H1 (cell line): ENCODE measurements at regions not wholly inside any gene's neighbourhood (a gene's known extent, or its start where the extent isn't known, plus 50 kb on each side); places are given as distances from the start of the nearest gene placed in this dataset.

Experiments
- CTCF ChIA-PET: fragments of 300-600 bp; sonication (Branson Sonifier 250); formaldehyde crosslinking; loops from one replicate; lab custom pipeline; 2021; ENCODE audit not compliant: partially characterized antibody; lab: Charles Lee
- POLR2A ChIA-PET: fragments of 300-600 bp; sonication (Branson Sonifier 250); formaldehyde crosslinking; loops from one replicate; lab custom pipeline; 2021; ENCODE audit warnings: inconsistent platforms; ENCODE audit not compliant: partially characterized antibody; lab: Charles Lee
- DNase-seq, 2 experiments: peaks; one replicate each; pipeline versions ENCODE4 v3.0.0 to v3.0.0-alpha.2; 2010 to 2022; ENCODE audit warnings: low spot score in 2 of 2, low read depth in 1 of 2, mixed read lengths in 1 of 2
- FAIRE-seq: peaks from 2 replicates; lab custom pipeline; 2011; peaks lifted over from hg19 to GRCh38; lab: Jason Lieb, UNC
- H2AFZ ChIP-seq: 2 replicates; pipeline ENCODE4 v1.8.1; 2012; ENCODE audit warnings: low read length, inconsistent platforms
- H2AK5ac ChIP-seq: 2 replicates; pipeline ENCODE4 v1.6.1; 2013; ENCODE audit warnings: low read depth, low read length
- H2BK120ac ChIP-seq: replicated peaks from 2 replicates; pipeline ENCODE3; 2013; ENCODE audit warnings: low read depth, low read length, inconsistent platforms
- H2BK12ac ChIP-seq: 2 replicates; pipeline ENCODE4 v1.6.1; 2013; ENCODE audit warnings: low read depth, low read length
- H2BK15ac ChIP-seq: 2 replicates; pipeline ENCODE4 v1.6.1; 2013; ENCODE audit warnings: low read length
- H2BK20ac ChIP-seq: 2 replicates; pipeline ENCODE4 v1.6.1; 2013; ENCODE audit warnings: low read length
- H2BK5ac ChIP-seq: 2 replicates; pipeline ENCODE4 v1.6.1; 2013; ENCODE audit warnings: low read depth, low read length
- H3K14ac ChIP-seq: 2 replicates; pipeline ENCODE4 v1.6.1; 2013; ENCODE audit warnings: inconsistent platforms; ENCODE audit not compliant: insufficient read length
- H3K18ac ChIP-seq: 2 replicates; pipeline ENCODE4 v1.6.1; 2013; ENCODE audit warnings: low read length; ENCODE audit errors: extremely low read depth
- H3K23ac ChIP-seq: 2 replicates; pipeline ENCODE4 v1.6.1; 2013; ENCODE audit warnings: inconsistent platforms; ENCODE audit not compliant: insufficient read length
- H3K23me2 ChIP-seq: 2 replicates; pipeline ENCODE4 v1.6.1; 2013; ENCODE audit warnings: low read depth, low read length
- H3K27ac ChIP-seq: 2 replicates; pipeline ENCODE4 v1.6.1; 2011; ENCODE audit warnings: low read depth, low read length, inconsistent platforms
- H3K27me3 ChIP-seq, 4 experiments: replicated peaks in 1 of 4; 1 replicate in 1 of 4; 2 replicates in 3 of 4; pipeline versions ENCODE4 v1.6.1 to v1.8.1; 2011 to 2013; ENCODE audit warnings: low read length in 3 of 4, mild to moderate bottlenecking in 3 of 4, inconsistent platforms in 2 of 4, mixed read lengths in 2 of 4, moderate library complexity in 1 of 4; ENCODE audit not compliant: control insufficient read depth in 3 of 4, insufficient read depth in 3 of 4; ENCODE audit errors: extremely low read depth in 1 of 4
- H3K36me3 ChIP-seq, 4 experiments: 2 replicates each; pipeline versions ENCODE4 v1.6.1 to v1.8.1; 2011 to 2013; ENCODE audit warnings: mild to moderate bottlenecking in 4 of 4, low read length in 3 of 4, moderate library complexity in 2 of 4, control low read depth in 1 of 4, inconsistent platforms in 1 of 4; ENCODE audit not compliant: insufficient read depth in 4 of 4, control insufficient read depth in 2 of 4
- H3K4ac ChIP-seq: replicated peaks from 2 replicates; pipeline ENCODE3; 2013; ENCODE audit warnings: low read length, low read depth, mixed read lengths, inconsistent platforms; ENCODE audit not compliant: insufficient read length
- H3K4me1 ChIP-seq, 4 experiments: replicated peaks in 1 of 4; 1 replicate in 1 of 4; 2 replicates in 3 of 4; pipeline versions ENCODE4 v1.6.1 to v1.8.1; 2011 to 2013; ENCODE audit warnings: low read length in 3 of 4, inconsistent platforms in 2 of 4, mixed read lengths in 1 of 4; ENCODE audit not compliant: insufficient read depth in 4 of 4, control insufficient read depth in 3 of 4
- H3K4me2 ChIP-seq, 2 experiments: 2 replicates each; pipeline versions ENCODE4 v1.6.1 to v1.8.1; 2011 to 2013; ENCODE audit warnings: low read depth in 2 of 2, low read length in 2 of 2, control low read depth in 1 of 2, inconsistent platforms in 1 of 2, mild to moderate bottlenecking in 1 of 2; ENCODE audit not compliant: insufficient read depth in 1 of 2
- H3K4me3 ChIP-seq, 4 experiments: fragments of 200-600, 300-600 bp in 1 of 4; sonication (generic), shearing (Covaris generic), sonication (Bioruptor Twin) in 1 of 4; 2 replicates each; pipeline versions ENCODE4 v1.5.1 to v1.8.1; 2011 to 2016; ENCODE audit warnings: low read length in 4 of 4, low read depth in 3 of 4, control low read depth in 2 of 4, inconsistent platforms in 2 of 4, mild to moderate bottlenecking in 2 of 4, mixed read lengths in 1 of 4, moderate library complexity in 1 of 4; ENCODE audit not compliant: insufficient read depth in 2 of 4; ENCODE audit errors: extremely low read depth in 1 of 4
- H3K56ac ChIP-seq: replicated peaks from 2 replicates; pipeline ENCODE3; 2013; ENCODE audit warnings: low read depth, mild to moderate bottlenecking, mixed read lengths, low read length, inconsistent platforms; ENCODE audit not compliant: insufficient read length
- H3K79me1 ChIP-seq: 2 replicates; pipeline ENCODE4 v1.6.1; 2013; ENCODE audit warnings: low read depth, low read length, control low read depth
- H3K79me2 ChIP-seq, 2 experiments: 2 replicates each; pipeline versions ENCODE4 v1.6.1 to v1.8.1; 2012 to 2013; ENCODE audit warnings: low read length in 2 of 2, mild to moderate bottlenecking in 2 of 2, inconsistent platforms in 1 of 2; ENCODE audit not compliant: insufficient read depth in 2 of 2, control insufficient read depth in 1 of 2
- H3K9ac ChIP-seq, 4 experiments: replicated peaks in 1 of 4; 1 replicate in 1 of 4; 2 replicates in 3 of 4; pipeline versions ENCODE4 v1.6.1 to v1.8.1; 2011 to 2013; ENCODE audit warnings: low read depth in 3 of 4, low read length in 3 of 4, control low read depth in 2 of 4, mild to moderate bottlenecking in 2 of 4, moderate library complexity in 2 of 4, inconsistent platforms in 1 of 4; ENCODE audit errors: extremely low read depth in 1 of 4
- H3K9me3 ChIP-seq, 2 experiments: 2 replicates each; pipeline versions ENCODE4 v1.6.1 to v1.8.1; 2012 to 2013; ENCODE audit warnings: mild to moderate bottlenecking in 2 of 2, moderate library complexity in 2 of 2, control low read depth in 1 of 2, inconsistent platforms in 1 of 2, low read depth in 1 of 2, low read length in 1 of 2, mixed read lengths in 1 of 2; ENCODE audit not compliant: insufficient read depth in 2 of 2
- H4K20me1 ChIP-seq, 2 experiments: replicated peaks in 1 of 2; 2 replicates each; pipeline versions ENCODE3 to v1.8.1; 2011 to 2013; ENCODE audit warnings: inconsistent platforms in 2 of 2, low read length in 2 of 2, mild to moderate bottlenecking in 1 of 2; ENCODE audit not compliant: insufficient read depth in 2 of 2, control insufficient read depth in 1 of 2
- H4K5ac ChIP-seq: 2 replicates; pipeline ENCODE4 v1.6.1; 2013; ENCODE audit warnings: low read length, low read depth, mixed read lengths, inconsistent platforms; ENCODE audit not compliant: insufficient read length
- H4K8ac ChIP-seq: 2 replicates; pipeline ENCODE4 v1.8.0; 2013; ENCODE audit warnings: mild to moderate bottlenecking, moderate library complexity, low read length, inconsistent platforms; ENCODE audit not compliant: insufficient read depth; ENCODE audit errors: extremely low read depth
- H4K91ac ChIP-seq: replicated peaks from 2 replicates; pipeline ENCODE3; 2013; ENCODE audit warnings: low read length, mixed read lengths, inconsistent platforms; ENCODE audit not compliant: insufficient read length
- ATF2 ChIP-seq: IDR thresholded peaks from 2 replicates; pipeline ENCODE4 v1.6.1; 2012; ENCODE audit warnings: low read length, inconsistent platforms
- BACH1 ChIP-seq: IDR thresholded peaks from 2 replicates; pipeline ENCODE4 v1.6.1; 2012; ENCODE audit warnings: low read length, improper control_type of control experiment
- BCL11A ChIP-seq, 2 experiments: IDR thresholded peaks; one replicate each; pipeline ENCODE4 v1.6.1; 2011; ENCODE audit warnings: low read depth in 2 of 2, low read length in 2 of 2, mild to moderate bottlenecking in 2 of 2
- CREB1 ChIP-seq: IDR thresholded peaks from 2 replicates; pipeline ENCODE4 v1.6.1; 2012; ENCODE audit warnings: inconsistent platforms
- CTBP2 ChIP-seq: IDR thresholded peaks from 2 replicates; pipeline ENCODE4 v1.7.0; 2011; ENCODE audit warnings: borderline replicate concordance, mild to moderate bottlenecking, moderate library complexity, mixed read lengths, low read length; ENCODE audit not compliant: insufficient read depth, insufficient read length
- EZH2 ChIP-seq: fragments of 200-600 bp; sonication (generic); IDR thresholded peaks from 2 replicates; pipeline ENCODE4 v1.7.1; 2012; ENCODE audit warnings: low read depth, mild to moderate bottlenecking, moderate library complexity, low read length, inconsistent platforms; ENCODE audit not compliant: severe bottlenecking
- KDM5A ChIP-seq: fragments of 200-600 bp; IDR thresholded peaks from 2 replicates; pipeline ENCODE4 v1.7.1; 2012; ENCODE audit warnings: mild to moderate bottlenecking, low read length, inconsistent platforms, mixed read lengths
- PHF8 ChIP-seq: fragments of 200-600 bp; sonication (generic); conservative IDR thresholded peaks from 2 replicates; pipeline ENCODE4 v1.7.1; 2012; ENCODE audit warnings: low read depth, mild to moderate bottlenecking, inconsistent platforms, low read length, moderate library complexity
- POLR2A ChIP-seq, 2 experiments: IDR thresholded peaks; 1 replicate in 1 of 2; 2 replicates in 1 of 2; pipeline ENCODE4 v1.6.1; 2011; ENCODE audit warnings: low read depth in 2 of 2, low read length in 2 of 2, mild to moderate bottlenecking in 2 of 2; ENCODE audit errors: control extremely low read depth in 1 of 2
- RBBP5 ChIP-seq: IDR thresholded peaks from 2 replicates; pipeline ENCODE4 v1.7.1; 2012; ENCODE audit warnings: low read depth, mild to moderate bottlenecking, inconsistent platforms, low read length, moderate library complexity, borderline replicate concordance
- RFX5 ChIP-seq: IDR thresholded peaks from 2 replicates; pipeline ENCODE4 v1.6.1; 2011; ENCODE audit warnings: low read depth, low read length, improper control_type of control experiment, borderline replicate concordance
- SP1 ChIP-seq: IDR thresholded peaks from 2 replicates; pipeline ENCODE4 v1.6.1; 2011; ENCODE audit warnings: low read depth, low read length
- SP2 ChIP-seq: IDR thresholded peaks from 2 replicates; pipeline ENCODE4 v1.6.1; 2012; ENCODE audit warnings: mild to moderate bottlenecking, low read length, inconsistent platforms
- YY1 ChIP-seq: IDR thresholded peaks from 2 replicates; pipeline ENCODE4 v1.6.1; 2011; ENCODE audit warnings: low read depth, mild to moderate bottlenecking, low read length
- ZNF274 ChIP-seq: IDR thresholded peaks from 2 replicates; pipeline ENCODE4 v1.7.0; 2012; ENCODE audit warnings: low read length, borderline replicate concordance; ENCODE audit errors: extremely low read depth
- WGBS, 2 experiments: shearing (Covaris generic) in 1 of 2; methylation state at CpG; one replicate each; pipeline versions ENCODE4 v1.1.6 to v1.1.7; 2013 to 2015; ENCODE audit warnings: low lambda C conversion rate in 2 of 2, mixed read lengths in 2 of 2, inconsistent platforms in 1 of 2, low coverage in 1 of 2, missing lambda C conversion rate in 1 of 2; ENCODE audit not compliant: insufficient replicate concordance in 2 of 2, insufficient coverage in 1 of 2, insufficient read length in 1 of 2; ENCODE audit errors: extremely low coverage in 1 of 2, missing lambda C conversion rate in 1 of 2; 5-methylcytosine and 5-hydroxymethylcytosine counted together

GRCh38 chr7:17622451-17622850, 317.8 kb downstream of the SNX13 start:
- no peak overlapping the region for H4K5ac ChIP-seq
- TF ChIP-seq ZNF274 (no peak), SP1 (no peak), KDM5A (no peak), BCL11A (IDR thresholded peaks at IDR 0.05; ENCODE audit: low read depth in 2 of 2, low read length in 2 of 2) (no peak), RFX5 (no peak), RBBP5 (no peak), ATF2 (no peak), CREB1 (no peak), POLR2A (IDR thresholded peaks at IDR 0.05; ENCODE audit: control extremely low read depth in 1 of 2, low read depth in 2 of 2, low read length in 2 of 2) (no peak), PHF8 (no peak), BACH1 (no peak), YY1 (no peak), EZH2 (no peak), SP2 (no peak), CTBP2 (no peak)

More at GRCh38 chr7:17622451-17622850, 317.8 kb downstream of the SNX13 start:
- Histone ChIP-seq H3K9me3 (no peaks in the 10 kb centered on the region), H3K56ac (no peak overlapping the region), H2BK15ac (no peak overlapping the region), H4K8ac (no peak overlapping the region), H3K36me3 (no peaks in the 10 kb centered on the region), H3K9ac (no peak overlapping the region), H3K4me3 (no peak overlapping the region), H3K18ac (no peak overlapping the region), H2BK20ac (no peak overlapping the region), H2AK5ac (no peak overlapping the region), H3K27ac (no peak overlapping the region), H3K4me2 (no peak overlapping the region), H3K14ac (no peak overlapping the region), H3K27me3 (no peaks in the 10 kb centered on the region), H3K79me2 (no peaks in the 10 kb centered on the region), H3K4me1 (no peaks in the 10 kb centered on the region), H2BK120ac (no peak overlapping the region), H3K23ac (no peak overlapping the region), H4K20me1 (no peaks in the 10 kb centered on the region), H3K79me1 (no peaks in the 10 kb centered on the region), H3K23me2 (no peaks in the 10 kb centered on the region; the same call in 1 of the 2 replicates), H2BK5ac (no peak overlapping the region), H2BK12ac (no peak overlapping the region), H4K91ac (no peak overlapping the region), H2AFZ (no peak overlapping the region), H3K4ac (no peak overlapping the region)
- FAIRE-seq = no peak
- 97 to 100% methylated on average over 1 to 2 of the region's 2 CpGs for WGBS, 2 experiments
- ChIA-PET POLR2A (no interaction called here), CTCF (interaction anchor here (0.6 to 2.4 kb wide), 2 partner anchors 20 to 487 kb away, joined by 4 to 6 read pairs; no protein-coding TSS in a partner anchor)
- no peak for DNase-seq
